HG03457 (cell line): ENCODE measurements at regions not wholly inside any gene's neighbourhood (a gene's known extent, or its start where the extent isn't known, plus 50 kb on each side); places are given as distances from the start of the nearest gene placed in this dataset.

Experiments
- ATAC-seq: cut with Tn5 transposase; IDR thresholded peaks from one replicate; pipeline ENCODE4 v1.9.1; 2021; ENCODE audit warnings: moderate number of reproducible peaks; ENCODE audit not compliant: unreplicated experiment

- no peak for ATAC-seq
These were observed 341.2 kb upstream of the WWC1 start for GRCh38 chr5:167950126-167950721.

- no peak for ATAC-seq
These were observed 340.3 kb upstream of the WWC1 start for GRCh38 chr5:167951116-167951515.

- no peak for ATAC-seq
These were observed 339.0 kb upstream of the WWC1 start for GRCh38 chr5:167952278-167952995.

GRCh38 chr5:167953151-167953798, 338.2 kb upstream of the WWC1 start:
- no peak for ATAC-seq

GRCh38 chr5:167961731-167962130, 329.7 kb upstream of the WWC1 start:
- no peak for ATAC-seq

- ATAC-seq = no peak
These were observed 326.9 kb upstream of the WWC1 start for GRCh38 chr5:167964529-167964928.

- ATAC-seq = no peak
These were observed 325.7 kb upstream of the WWC1 start for GRCh38 chr5:167965710-167966109.

GRCh38 chr5:167966979-167967378, 324.5 kb upstream of the WWC1 start:
- no peak for ATAC-seq

- ATAC-seq = no peak
These were observed 323.8 kb upstream of the WWC1 start for GRCh38 chr5:167967494-167968177.

GRCh38 chr5:167968837-167969236, 322.6 kb upstream of the WWC1 start:
- ATAC-seq = no peak

- ATAC-seq = peak; percentile 72
These were observed 321.4 kb upstream of the WWC1 start for GRCh38 chr5:167969998-167970397.

GRCh38 chr5:167971706-167972105, 319.7 kb upstream of the WWC1 start:
- ATAC-seq = no peak

- ATAC-seq = no peak
These were observed 318.3 kb upstream of the WWC1 start for GRCh38 chr5:167973126-167973525.

GRCh38 chr5:167984951-167985350, 306.5 kb upstream of the WWC1 start:
- no peak for ATAC-seq

- no peak for ATAC-seq
These were observed 306.1 kb upstream of the WWC1 start for GRCh38 chr5:167985373-167985772.

- no peak for ATAC-seq
These were observed 303.8 kb upstream of the WWC1 start for GRCh38 chr5:167987490-167988280.

GRCh38 chr5:167992868-167993267, 298.6 kb upstream of the WWC1 start:
- ATAC-seq = no peak

GRCh38 chr5:167993771-167994170, 297.7 kb upstream of the WWC1 start:
- no peak for ATAC-seq

GRCh38 chr5:167995844-167996425, 295.5 kb upstream of the WWC1 start:
- no peak for ATAC-seq

GRCh38 chr5:167998148-167998767, 293.2 kb upstream of the WWC1 start:
- ATAC-seq = no peak
